H1 (cell line): ENCODE measurements at regions not wholly inside any gene's neighbourhood (a gene's known extent, or its start where the extent isn't known, plus 50 kb on each side); places are given as distances from the start of the nearest gene placed in this dataset.

Source experiments
- CTCF ChIA-PET: fragments of 300-600 bp; sonication (Branson Sonifier 250); formaldehyde crosslinking; loops from one replicate; lab custom pipeline; 2021; ENCODE audit not compliant: partially characterized antibody; lab: Charles Lee
- POLR2A ChIA-PET: fragments of 300-600 bp; sonication (Branson Sonifier 250); formaldehyde crosslinking; loops from one replicate; lab custom pipeline; 2021; ENCODE audit warnings: inconsistent platforms; ENCODE audit not compliant: partially characterized antibody; lab: Charles Lee
- DNase-seq, 2 experiments: peaks; one replicate each; pipeline versions ENCODE4 v3.0.0 to v3.0.0-alpha.2; 2010 to 2022; ENCODE audit warnings: low spot score in 2 of 2, low read depth in 1 of 2, mixed read lengths in 1 of 2
- FAIRE-seq: peaks from 2 replicates; lab custom pipeline; 2011; peaks lifted over from hg19 to GRCh38; lab: Jason Lieb, UNC
- H2AFZ ChIP-seq: 2 replicates; pipeline ENCODE4 v1.8.1; 2012; ENCODE audit warnings: low read length, inconsistent platforms
- H2AK5ac ChIP-seq: 2 replicates; pipeline ENCODE4 v1.6.1; 2013; ENCODE audit warnings: low read depth, low read length
- H2BK120ac ChIP-seq: replicated peaks from 2 replicates; pipeline ENCODE3; 2013; ENCODE audit warnings: low read depth, low read length, inconsistent platforms
- H2BK12ac ChIP-seq: 2 replicates; pipeline ENCODE4 v1.6.1; 2013; ENCODE audit warnings: low read depth, low read length
- H2BK15ac ChIP-seq: 2 replicates; pipeline ENCODE4 v1.6.1; 2013; ENCODE audit warnings: low read length
- H2BK20ac ChIP-seq: 2 replicates; pipeline ENCODE4 v1.6.1; 2013; ENCODE audit warnings: low read length
- H2BK5ac ChIP-seq: 2 replicates; pipeline ENCODE4 v1.6.1; 2013; ENCODE audit warnings: low read depth, low read length
- H3K14ac ChIP-seq: 2 replicates; pipeline ENCODE4 v1.6.1; 2013; ENCODE audit warnings: inconsistent platforms; ENCODE audit not compliant: insufficient read length
- H3K18ac ChIP-seq: 2 replicates; pipeline ENCODE4 v1.6.1; 2013; ENCODE audit warnings: low read length; ENCODE audit errors: extremely low read depth
- H3K23ac ChIP-seq: 2 replicates; pipeline ENCODE4 v1.6.1; 2013; ENCODE audit warnings: inconsistent platforms; ENCODE audit not compliant: insufficient read length
- H3K23me2 ChIP-seq: 2 replicates; pipeline ENCODE4 v1.6.1; 2013; ENCODE audit warnings: low read depth, low read length
- H3K27ac ChIP-seq: 2 replicates; pipeline ENCODE4 v1.6.1; 2011; ENCODE audit warnings: low read depth, low read length, inconsistent platforms
- H3K27me3 ChIP-seq, 4 experiments: replicated peaks in 1 of 4; 1 replicate in 1 of 4; 2 replicates in 3 of 4; pipeline versions ENCODE4 v1.6.1 to v1.8.1; 2011 to 2013; ENCODE audit warnings: low read length in 3 of 4, mild to moderate bottlenecking in 3 of 4, inconsistent platforms in 2 of 4, mixed read lengths in 2 of 4, moderate library complexity in 1 of 4; ENCODE audit not compliant: control insufficient read depth in 3 of 4, insufficient read depth in 3 of 4; ENCODE audit errors: extremely low read depth in 1 of 4
- H3K36me3 ChIP-seq, 4 experiments: 2 replicates each; pipeline versions ENCODE4 v1.6.1 to v1.8.1; 2011 to 2013; ENCODE audit warnings: mild to moderate bottlenecking in 4 of 4, low read length in 3 of 4, moderate library complexity in 2 of 4, control low read depth in 1 of 4, inconsistent platforms in 1 of 4; ENCODE audit not compliant: insufficient read depth in 4 of 4, control insufficient read depth in 2 of 4
- H3K4ac ChIP-seq: replicated peaks from 2 replicates; pipeline ENCODE3; 2013; ENCODE audit warnings: low read length, low read depth, mixed read lengths, inconsistent platforms; ENCODE audit not compliant: insufficient read length
- H3K4me1 ChIP-seq, 4 experiments: replicated peaks in 1 of 4; 1 replicate in 1 of 4; 2 replicates in 3 of 4; pipeline versions ENCODE4 v1.6.1 to v1.8.1; 2011 to 2013; ENCODE audit warnings: low read length in 3 of 4, inconsistent platforms in 2 of 4, mixed read lengths in 1 of 4; ENCODE audit not compliant: insufficient read depth in 4 of 4, control insufficient read depth in 3 of 4
- H3K4me2 ChIP-seq, 2 experiments: 2 replicates each; pipeline versions ENCODE4 v1.6.1 to v1.8.1; 2011 to 2013; ENCODE audit warnings: low read depth in 2 of 2, low read length in 2 of 2, control low read depth in 1 of 2, inconsistent platforms in 1 of 2, mild to moderate bottlenecking in 1 of 2; ENCODE audit not compliant: insufficient read depth in 1 of 2
- H3K4me3 ChIP-seq, 4 experiments: fragments of 200-600, 300-600 bp in 1 of 4; sonication (generic), shearing (Covaris generic), sonication (Bioruptor Twin) in 1 of 4; 2 replicates each; pipeline versions ENCODE4 v1.5.1 to v1.8.1; 2011 to 2016; ENCODE audit warnings: low read length in 4 of 4, low read depth in 3 of 4, control low read depth in 2 of 4, inconsistent platforms in 2 of 4, mild to moderate bottlenecking in 2 of 4, mixed read lengths in 1 of 4, moderate library complexity in 1 of 4; ENCODE audit not compliant: insufficient read depth in 2 of 4; ENCODE audit errors: extremely low read depth in 1 of 4
- H3K56ac ChIP-seq: replicated peaks from 2 replicates; pipeline ENCODE3; 2013; ENCODE audit warnings: low read depth, mild to moderate bottlenecking, mixed read lengths, low read length, inconsistent platforms; ENCODE audit not compliant: insufficient read length
- H3K79me1 ChIP-seq: 2 replicates; pipeline ENCODE4 v1.6.1; 2013; ENCODE audit warnings: low read depth, low read length, control low read depth
- H3K79me2 ChIP-seq, 2 experiments: 2 replicates each; pipeline versions ENCODE4 v1.6.1 to v1.8.1; 2012 to 2013; ENCODE audit warnings: low read length in 2 of 2, mild to moderate bottlenecking in 2 of 2, inconsistent platforms in 1 of 2; ENCODE audit not compliant: insufficient read depth in 2 of 2, control insufficient read depth in 1 of 2
- H3K9ac ChIP-seq, 4 experiments: replicated peaks in 1 of 4; 1 replicate in 1 of 4; 2 replicates in 3 of 4; pipeline versions ENCODE4 v1.6.1 to v1.8.1; 2011 to 2013; ENCODE audit warnings: low read depth in 3 of 4, low read length in 3 of 4, control low read depth in 2 of 4, mild to moderate bottlenecking in 2 of 4, moderate library complexity in 2 of 4, inconsistent platforms in 1 of 4; ENCODE audit errors: extremely low read depth in 1 of 4
- H3K9me3 ChIP-seq, 2 experiments: 2 replicates each; pipeline versions ENCODE4 v1.6.1 to v1.8.1; 2012 to 2013; ENCODE audit warnings: mild to moderate bottlenecking in 2 of 2, moderate library complexity in 2 of 2, control low read depth in 1 of 2, inconsistent platforms in 1 of 2, low read depth in 1 of 2, low read length in 1 of 2, mixed read lengths in 1 of 2; ENCODE audit not compliant: insufficient read depth in 2 of 2
- H4K20me1 ChIP-seq, 2 experiments: replicated peaks in 1 of 2; 2 replicates each; pipeline versions ENCODE3 to v1.8.1; 2011 to 2013; ENCODE audit warnings: inconsistent platforms in 2 of 2, low read length in 2 of 2, mild to moderate bottlenecking in 1 of 2; ENCODE audit not compliant: insufficient read depth in 2 of 2, control insufficient read depth in 1 of 2
- H4K5ac ChIP-seq: 2 replicates; pipeline ENCODE4 v1.6.1; 2013; ENCODE audit warnings: low read length, low read depth, mixed read lengths, inconsistent platforms; ENCODE audit not compliant: insufficient read length
- H4K8ac ChIP-seq: 2 replicates; pipeline ENCODE4 v1.8.0; 2013; ENCODE audit warnings: mild to moderate bottlenecking, moderate library complexity, low read length, inconsistent platforms; ENCODE audit not compliant: insufficient read depth; ENCODE audit errors: extremely low read depth
- H4K91ac ChIP-seq: replicated peaks from 2 replicates; pipeline ENCODE3; 2013; ENCODE audit warnings: low read length, mixed read lengths, inconsistent platforms; ENCODE audit not compliant: insufficient read length
- CHD1 ChIP-seq: IDR thresholded peaks from 2 replicates; pipeline ENCODE4 v1.6.1; 2012; ENCODE audit warnings: low read depth, low read length, improper control_type of control experiment
- CHD2 ChIP-seq: IDR thresholded peaks from 2 replicates; pipeline ENCODE4 v1.6.1; 2012; ENCODE audit warnings: low read length, improper control_type of control experiment
- CTBP2 ChIP-seq: IDR thresholded peaks from 2 replicates; pipeline ENCODE4 v1.7.0; 2011; ENCODE audit warnings: borderline replicate concordance, mild to moderate bottlenecking, moderate library complexity, mixed read lengths, low read length; ENCODE audit not compliant: insufficient read depth, insufficient read length
- EZH2 ChIP-seq: fragments of 200-600 bp; sonication (generic); IDR thresholded peaks from 2 replicates; pipeline ENCODE4 v1.7.1; 2012; ENCODE audit warnings: low read depth, mild to moderate bottlenecking, moderate library complexity, low read length, inconsistent platforms; ENCODE audit not compliant: severe bottlenecking
- GABPA ChIP-seq: IDR thresholded peaks from 2 replicates; pipeline ENCODE4 v1.6.1; 2011; ENCODE audit warnings: mild to moderate bottlenecking, low read length, moderate library complexity, borderline replicate concordance; ENCODE audit not compliant: insufficient read depth
- KDM4A ChIP-seq: IDR thresholded peaks from one replicate; pipeline ENCODE4 v1.7.1; 2012; ENCODE audit warnings: low read depth, mild to moderate bottlenecking, moderate library complexity, low read length, inconsistent platforms; ENCODE audit not compliant: severe bottlenecking
- KDM5A ChIP-seq: fragments of 200-600 bp; IDR thresholded peaks from 2 replicates; pipeline ENCODE4 v1.7.1; 2012; ENCODE audit warnings: mild to moderate bottlenecking, low read length, inconsistent platforms, mixed read lengths
- RBBP5 ChIP-seq: IDR thresholded peaks from 2 replicates; pipeline ENCODE4 v1.7.1; 2012; ENCODE audit warnings: low read depth, mild to moderate bottlenecking, inconsistent platforms, low read length, moderate library complexity, borderline replicate concordance
- SIX5 ChIP-seq: IDR thresholded peaks from 2 replicates; pipeline ENCODE4 v1.6.1; 2011; ENCODE audit warnings: mild to moderate bottlenecking, low read depth, low read length
- SP1 ChIP-seq: IDR thresholded peaks from 2 replicates; pipeline ENCODE4 v1.6.1; 2011; ENCODE audit warnings: low read depth, low read length
- SRF ChIP-seq: IDR thresholded peaks from 2 replicates; pipeline ENCODE4 v1.6.1; 2011; ENCODE audit warnings: mild to moderate bottlenecking, low read depth, low read length, moderate library complexity
- TAF7 ChIP-seq: optimal IDR thresholded peaks from 2 replicates; pipeline ENCODE3; 2011; ENCODE audit warnings: low read depth, mild to moderate bottlenecking, inconsistent platforms, low read length, moderate library complexity, borderline replicate concordance
- TCF12 ChIP-seq: IDR thresholded peaks from 2 replicates; pipeline ENCODE4 v1.6.1; 2011; ENCODE audit warnings: low read depth, mild to moderate bottlenecking, low read length
- WGBS, 2 experiments: shearing (Covaris generic) in 1 of 2; methylation state at CpG; one replicate each; pipeline versions ENCODE4 v1.1.6 to v1.1.7; 2013 to 2015; ENCODE audit warnings: low lambda C conversion rate in 2 of 2, mixed read lengths in 2 of 2, inconsistent platforms in 1 of 2, low coverage in 1 of 2, missing lambda C conversion rate in 1 of 2; ENCODE audit not compliant: insufficient replicate concordance in 2 of 2, insufficient coverage in 1 of 2, insufficient read length in 1 of 2; ENCODE audit errors: extremely low coverage in 1 of 2, missing lambda C conversion rate in 1 of 2; 5-methylcytosine and 5-hydroxymethylcytosine counted together
- TF ChIP-seq, protein P1 (sequence below): IDR thresholded peaks from 2 replicates; pipeline ENCODE4 v1.6.1; 2011; ENCODE audit warnings: low read depth, mild to moderate bottlenecking, low read length; ENCODE audit not compliant: insufficient read depth

DNA sequence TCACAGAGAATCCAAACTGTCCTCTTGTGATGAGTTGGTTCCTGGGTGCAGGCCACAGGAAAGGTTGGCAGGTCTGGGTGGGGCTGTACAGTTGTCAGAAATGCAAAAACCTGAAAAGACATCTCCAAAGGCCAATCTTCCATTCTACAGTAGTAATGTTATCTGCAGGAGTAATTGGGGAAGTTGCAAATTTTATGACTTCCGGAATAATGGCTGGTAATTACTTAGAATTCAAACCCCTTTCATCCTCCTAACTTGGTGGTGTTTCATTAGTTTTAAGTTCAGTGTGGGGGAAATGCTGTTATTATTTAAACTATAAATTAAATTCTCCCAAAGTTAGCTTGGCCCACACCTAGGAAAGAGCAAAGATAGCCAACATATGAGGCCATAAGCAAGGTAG is 64.7 kb upstream of the FAT3 start:
- Histone ChIP-seq H3K79me2 (no peaks in the 10 kb centered on the region), H3K14ac (no peak overlapping the region), H3K4me1 (no peaks in the 10 kb centered on the region), H4K20me1 (no peaks in the 10 kb centered on the region), H3K27me3 (no peaks in the 10 kb centered on the region), H2AK5ac (no peak overlapping the region), H3K23me2 (no peaks in the 10 kb centered on the region), H2BK15ac (no peak overlapping the region), H3K4me2 (no peak overlapping the region), H3K79me1 (no peaks in the 10 kb centered on the region), H4K91ac (no peak overlapping the region), H3K56ac (no peak overlapping the region), H3K23ac (no peak overlapping the region), H2AFZ (no peak overlapping the region), H4K5ac (no peak overlapping the region), H2BK5ac (no peak overlapping the region), H3K4me3 (no peak overlapping the region), H2BK12ac (no peak overlapping the region), H3K9ac (no peak overlapping the region), H3K9me3 (peaks cover 0 to 14% of the 10 kb centered on the region in 2 experiments; a peak in 2 of 4 replicates), H3K4ac (no peak overlapping the region), H2BK120ac (no peak overlapping the region), H3K36me3 (no peaks in the 10 kb centered on the region), H2BK20ac (no peak overlapping the region), H3K27ac (no peak overlapping the region), H3K18ac (no peak overlapping the region), H4K8ac (no peak overlapping the region)
- FAIRE-seq, result no peak
- ChIA-PET POLR2A (interaction anchor here (0.6 kb wide), 1 partner anchor 351 kb away, joined by 3 read pairs; no protein-coding TSS in a partner anchor), CTCF (no interaction called here)
- no peak for DNase-seq
- 79% methylated on average over 1 of the region's 1 CpG; no CpG with 5 or more reads in 1 of the 2 experiments for WGBS, 2 experiments
- TF ChIP-seq TAF7 (no peak), KDM5A (no peak), GABPA (no peak), EZH2 (no peak), RBBP5 (no peak), KDM4A (no peak), SIX5 (no peak), CHD1 (no peak), CTBP2 (no peak), CHD2 (no peak), TCF12 (no peak), SRF (no peak), SP1 (no peak)
- TF ChIP-seq, protein P1, sequence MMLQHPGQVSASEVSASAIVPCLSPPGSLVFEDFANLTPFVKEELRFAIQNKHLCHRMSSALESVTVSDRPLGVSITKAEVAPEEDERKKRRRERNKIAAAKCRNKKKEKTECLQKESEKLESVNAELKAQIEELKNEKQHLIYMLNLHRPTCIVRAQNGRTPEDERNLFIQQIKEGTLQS, result no peak
